T-helper 1 cell treated with Interleukin-12 subunit alpha and Interleukin-12 subunit beta and Interleukin-4 antibody, amounts not matched to agents 30 ng/mL and 1 ng/mL, for 36 hours (primary cell): ENCODE measurements at regions not wholly inside any gene's neighbourhood (a gene's known extent, or its start where the extent isn't known, plus 50 kb on each side); places are given as distances from the start of the nearest gene placed in this dataset.
"Not testable (repeated sequence)": the region's sequence is repeated elsewhere in the genome, so short reads cannot be mapped to it uniquely, and the experiment has no call there.

ENCODE experiments used
- intact Hi-C: fragments of 100-400 bp; cut with micrococcal nuclease; formaldehyde crosslinking; loops from one replicate; pipeline ENCODE4 v1.15.1; 2024

- intact Hi-C loops = not testable (repeated sequence)
Measured at GRCh38 chr15:30688684-30689083, 62.8 kb downstream of the ARHGAP11B start.

- intact Hi-C loops = not testable (repeated sequence)
Measured at GRCh38 chr15:30690153-30690552, 64.2 kb downstream of the ARHGAP11B start.

GRCh38 chr15:30695811-30696210 lies 69.9 kb downstream of the ARHGAP11B start:
- intact Hi-C loops = not testable (repeated sequence)

- intact Hi-C loops = not testable (repeated sequence)
Measured at GRCh38 chr15:30696439-30697314, 70.7 kb downstream of the ARHGAP11B start.

- intact Hi-C loops = not testable (repeated sequence)
Measured at GRCh38 chr15:30697315-30697685, 71.4 kb downstream of the ARHGAP11B start.

GRCh38 chr15:30700006-30700597 lies 74.2 kb downstream of the ARHGAP11B start:
- intact Hi-C loops = not testable (repeated sequence)

GRCh38 chr15:30707976-30708685 lies 82.2 kb downstream of the ARHGAP11B start:
- intact Hi-C loops = not testable (repeated sequence)

GRCh38 chr15:30708809-30709208 lies 82.9 kb downstream of the ARHGAP11B start:
- intact Hi-C loops = not testable (repeated sequence)

GRCh38 chr15:30718038-30718643 lies 92.2 kb downstream of the ARHGAP11B start:
- intact Hi-C loops = not testable (repeated sequence)

GRCh38 chr15:30719363-30719762 lies 93.4 kb downstream of the ARHGAP11B start:
- intact Hi-C loops = not testable (repeated sequence)

- intact Hi-C loops = not testable (repeated sequence)
Measured at GRCh38 chr15:30720825-30721224, 94.9 kb downstream of the ARHGAP11B start.

GRCh38 chr15:30721529-30721928 lies 95.6 kb downstream of the ARHGAP11B start:
- intact Hi-C loops = not testable (repeated sequence)

- intact Hi-C loops = not testable (repeated sequence)
Measured at GRCh38 chr15:30723540-30724175, 97.7 kb downstream of the ARHGAP11B start.

- intact Hi-C loops = not testable (repeated sequence)
Measured at GRCh38 chr15:30729880-30730590, 104.1 kb downstream of the ARHGAP11B start.

GRCh38 chr15:30730633-30731032 lies 104.7 kb downstream of the ARHGAP11B start:
- intact Hi-C loops = not testable (repeated sequence)

- intact Hi-C loops = not testable (repeated sequence)
Measured at GRCh38 chr15:30732100-30732499, 106.2 kb downstream of the ARHGAP11B start.

- intact Hi-C loops = not testable (repeated sequence)
Measured at GRCh38 chr15:30735884-30736564, 110.1 kb downstream of the ARHGAP11B start.

GRCh38 chr15:30742796-30743195 lies 116.9 kb downstream of the ARHGAP11B start:
- intact Hi-C loops = not testable (repeated sequence)

GRCh38 chr15:30749048-30749447 lies 123.1 kb downstream of the ARHGAP11B start:
- intact Hi-C loops = not testable (repeated sequence)
